GM12878 (cell line): ENCODE measurements at regions not wholly inside any gene's neighbourhood (a gene's known extent, or its start where the extent isn't known, plus 50 kb on each side); places are given as distances from the start of the nearest gene placed in this dataset.

Experiments
- ATAC-seq: fragments of 200-7000 bp; cut with Tn5 transposase; 3 replicates; pipeline ENCODE4 v1.9.1; 2020; ENCODE audit warnings: mild to moderate bottlenecking, moderate library complexity
- BruUV-seq: library from RNA; stranded (reverse); fragments of 400-500 nt; replicated peaks from 2 replicates; lab custom pipeline; 2021; lab: Mats Ljungman, UMichigan
- CTCF ChIA-PET: fragments of 300-600 bp; sonication (Branson Sonifier 250); formaldehyde crosslinking; extraction: SDS; loops from one replicate; lab custom pipeline; 2021; ENCODE audit warnings: inconsistent platforms; lab: Yijun Ruan, JAX
- POLR2A ChIA-PET: fragments of 350-600 bp; formaldehyde crosslinking; extraction: SDS; loops from one replicate; lab custom pipeline; 2021; ENCODE audit warnings: inconsistent platforms; lab: Charles Lee
- RAD21 ChIA-PET: fragments of 300-600 bp; sonication (Branson Sonifier 250); formaldehyde crosslinking; loops from one replicate; lab custom pipeline; 2023; ENCODE audit warnings: antibody characterized with exemption; ENCODE audit not compliant: unreplicated experiment; lab: Charles Lee
- SMC1A ChIA-PET: fragments of 300-600 bp; sonication (Branson Sonifier 250); formaldehyde crosslinking; loops from one replicate; lab custom pipeline; 2023; ENCODE audit not compliant: unreplicated experiment, uncharacterized antibody; lab: Charles Lee
- DNase-seq: peaks from one replicate; pipeline ENCODE4 v3.0.0-alpha.2; 2011; ENCODE audit warnings: low read depth, low spot score
- FAIRE-seq: peaks from 3 replicates; lab custom pipeline; 2011; peaks lifted over from hg19 to GRCh38; lab: Jason Lieb, UNC
- H2AFZ ChIP-seq: 2 replicates; pipeline ENCODE4 v1.6.0; 2011; ENCODE audit warnings: low read depth, low read length, control low read depth; ENCODE audit not compliant: control insufficient read depth
- H3K27ac ChIP-seq: 2 replicates; pipeline ENCODE4 v1.5.1; 2011; ENCODE audit warnings: control low read depth; ENCODE audit not compliant: control insufficient read depth, insufficient read depth
- H3K27me3 ChIP-seq, 2 experiments: replicated peaks in 1 of 2; 2 replicates each; pipeline versions ENCODE4 v1.6.0 to v1.6.1; 2011; ENCODE audit warnings: low read length in 1 of 2; ENCODE audit not compliant: control insufficient read depth in 2 of 2, insufficient read depth in 2 of 2
- H3K36me3 ChIP-seq, 2 experiments: 2 replicates each; pipeline ENCODE4 v1.5.1; 2011; ENCODE audit warnings: low read length in 1 of 2; ENCODE audit not compliant: control insufficient read depth in 2 of 2, insufficient read depth in 2 of 2
- H3K4me1 ChIP-seq: 2 replicates; pipeline ENCODE4 v1.6.1; 2011; ENCODE audit warnings: mild to moderate bottlenecking, low read length, moderate library complexity, mixed read lengths; ENCODE audit not compliant: control insufficient read depth, insufficient read depth
- H3K4me2 ChIP-seq: 2 replicates; pipeline ENCODE4 v1.6.0; 2011; ENCODE audit warnings: control low read depth; ENCODE audit not compliant: control insufficient read depth, insufficient read depth
- H3K4me3 ChIP-seq: fragments of 200-600 bp; sonication (generic); 2 replicates; pipeline ENCODE4 v1.5.1; 2016
- H3K79me2 ChIP-seq: 2 replicates; pipeline ENCODE4 v1.6.0; 2011; ENCODE audit warnings: low read length; ENCODE audit not compliant: control insufficient read depth, insufficient read depth
- H3K9ac ChIP-seq: 2 replicates; pipeline ENCODE4 v1.8.0; 2011; ENCODE audit warnings: low read length, control low read depth, mixed read lengths; ENCODE audit not compliant: control insufficient read depth, insufficient read depth
- H3K9me3 ChIP-seq: replicated peaks from 3 replicates; pipeline ENCODE4 v1.5.1; 2011; ENCODE audit warnings: mild to moderate bottlenecking, low read length; ENCODE audit not compliant: control insufficient read depth, insufficient read depth
- H4K20me1 ChIP-seq: 2 replicates; pipeline ENCODE4 v1.6.0; 2011; ENCODE audit not compliant: control insufficient read depth, insufficient read depth
- ASH2L ChIP-seq: fragments of 300-600, 200-600 bp; sonication (generic); IDR thresholded peaks from 2 replicates; pipeline ENCODE4 v1.6.1; 2017; ENCODE audit warnings: low read depth, mild to moderate bottlenecking, borderline replicate concordance
- ATF3 ChIP-seq: IDR thresholded peaks from 2 replicates; pipeline ENCODE4 v1.6.1; 2011; ENCODE audit warnings: low read depth, mild to moderate bottlenecking, low read length, moderate library complexity, borderline replicate concordance; ENCODE audit errors: extremely low read depth
- BACH1 ChIP-seq: fragments of 450-650 bp; IDR thresholded peaks from 2 replicates; pipeline ENCODE4 v1.6.1; 2017; ENCODE audit warnings: mild to moderate bottlenecking, borderline replicate concordance
- BMI1 ChIP-seq: fragments of 450-650 bp; IDR thresholded peaks from 2 replicates; pipeline ENCODE4 v1.6.1; 2016; ENCODE audit warnings: mild to moderate bottlenecking, moderate library complexity, borderline replicate concordance
- CBFB ChIP-seq: IDR thresholded peaks from 2 replicates; pipeline ENCODE4 v1.6.1; 2016; ENCODE audit warnings: antibody characterized with exemption, low read depth
- CBX3 ChIP-seq: fragments of 200-600 bp; sonication (generic); IDR thresholded peaks from 2 replicates; pipeline ENCODE4 v1.6.1; 2016; ENCODE audit warnings: low read depth, borderline replicate concordance
- FOS ChIP-seq: IDR thresholded peaks from 3 replicates; pipeline ENCODE4 v1.6.1; 2011; ENCODE audit warnings: borderline replicate concordance; ENCODE audit not compliant: insufficient read length; ENCODE audit errors: extremely low read depth
- GATAD2B ChIP-seq: fragments of 450-650 bp; conservative IDR thresholded peaks from 2 replicates; pipeline ENCODE4 v1.6.1; 2017; ENCODE audit warnings: low read depth, mild to moderate bottlenecking, moderate library complexity
- HCFC1 ChIP-seq: fragments of 150-350 bp; IDR thresholded peaks from 2 replicates; pipeline ENCODE4 v1.6.1; 2014; ENCODE audit warnings: low read length
- MEF2B ChIP-seq: fragments of 450-650 bp; IDR thresholded peaks from 2 replicates; pipeline ENCODE4 v1.6.1; 2018; ENCODE audit warnings: mild to moderate bottlenecking, moderate library complexity; ENCODE audit not compliant: partially characterized antibody, poor library complexity, severe bottlenecking
- MLLT1 ChIP-seq: fragments of 450-650 bp; IDR thresholded peaks from 2 replicates; pipeline ENCODE4 v1.6.1; 2016; ENCODE audit warnings: mild to moderate bottlenecking
- NFYA ChIP-seq: IDR thresholded peaks from 2 replicates; pipeline ENCODE4 v1.6.1; 2011; ENCODE audit warnings: low read depth, mild to moderate bottlenecking, low read length, improper control_type of control experiment, borderline replicate concordance
- NR2C2 ChIP-seq: IDR thresholded peaks from 2 replicates; pipeline ENCODE4 v1.6.1; 2011; ENCODE audit warnings: borderline replicate concordance, low read depth; ENCODE audit not compliant: control insufficient read depth, insufficient read length
- RB1 ChIP-seq: fragments of 450-650 bp; formaldehyde crosslinking; IDR thresholded peaks from 2 replicates; pipeline ENCODE4 v1.6.1; 2017; ENCODE audit warnings: mild to moderate bottlenecking, borderline replicate concordance
- RBBP5 ChIP-seq: fragments of 200-600 bp; sonication (generic); conservative IDR thresholded peaks from 2 replicates; pipeline ENCODE4 v1.6.1; 2016
- SUZ12 ChIP-seq: fragments of 200-600 bp; sonication (generic); IDR thresholded peaks from one replicate; pipeline ENCODE4 v1.6.1; 2018; ENCODE audit warnings: antibody characterized with exemption, mild to moderate bottlenecking; ENCODE audit not compliant: unreplicated experiment
- TARDBP ChIP-seq: IDR thresholded peaks from 2 replicates; pipeline ENCODE4 v1.6.1; 2016; ENCODE audit warnings: borderline replicate concordance
- ZNF274 ChIP-seq: IDR thresholded peaks from one replicate; pipeline ENCODE4 v1.8.0; 2011; ENCODE audit not compliant: insufficient read length, insufficient read depth
- ZNF592 ChIP-seq: fragments of 450-650 bp; IDR thresholded peaks from 2 replicates; pipeline ENCODE4 v1.6.1; 2017; ENCODE audit warnings: mild to moderate bottlenecking, moderate library complexity
- WGBS: methylation state at CpG from one replicate; pipeline ENCODE4 v1.1.6; 2016; ENCODE audit warnings: low lambda C conversion rate; ENCODE audit not compliant: insufficient replicate concordance, insufficient coverage; ENCODE audit errors: missing lambda C conversion rate; 5-methylcytosine and 5-hydroxymethylcytosine counted together
- in situ Hi-C: fragments of 300-500 bp; cut with MboI; formaldehyde crosslinking; loops from 9 replicates; pipeline ENCODE4 v1.14.3; 2018; ENCODE audit warnings: mixed read lengths
- intact Hi-C: fragments of 100-400 bp; cut with micrococcal nuclease; formaldehyde crosslinking; loops from one replicate; pipeline ENCODE4 v1.14.2; 2022; ENCODE audit not compliant: unreplicated experiment

GRCh38 chr10:64959883-64960282 is 1438.7 kb downstream of the REEP3 start:
- no peaks in the 10 kb centered on the region for H3K36me3 ChIP-seq
- FAIRE-seq, result no peak
- POLR2A ChIA-PET, result no interaction called here
- H3K27me3 ChIP-seq, result no peaks in the 10 kb centered on the region
- no peak overlapping the region for H3K4me2 ChIP-seq
- H3K4me3 ChIP-seq, result no peak overlapping the region
- H2AFZ ChIP-seq, result no peak overlapping the region
- BruUV-seq, result no TSS peak
- RAD21 ChIA-PET, result interaction anchor here (0.6 kb wide), 1 partner anchor 52 kb away, joined by 3 read pairs; no protein-coding TSS in a partner anchor
- TF ChIP-seq ATF3 (no peak), RB1 (no peak), RBBP5 (no peak), NFYA (no peak), CBX3 (no peak), FOS (no peak), GATAD2B (no peak), CBFB (no peak), SUZ12 (no peak), BACH1 (no peak), MLLT1 (no peak), ZNF274 (no peak), MEF2B (no peak), ASH2L (no peak), BMI1 (no peak), NR2C2 (no peak), HCFC1 (no peak), TARDBP (no peak), ZNF592 (no peak)
- WGBS, result 9% methylated on average over 2 of the region's 2 CpGs
- CTCF ChIA-PET, result interaction anchor here (1.0 kb wide), 1 partner anchor 13 kb away, joined by 3 read pairs; no protein-coding TSS in a partner anchor
- SMC1A ChIA-PET, result no interaction called here
- intact Hi-C loops (no loop called here), in situ Hi-C loops (no loop called here)
- no peaks in the 10 kb centered on the region for H3K4me1 ChIP-seq
- no peak for ATAC-seq
- no peaks in the 10 kb centered on the region for H3K9me3 ChIP-seq
- no peaks in the 10 kb centered on the region for H3K79me2 ChIP-seq
- no peak for DNase-seq
- no peaks in the 10 kb centered on the region for H4K20me1 ChIP-seq
- H3K9ac ChIP-seq, result no peak overlapping the region
- H3K27ac ChIP-seq, result no peak overlapping the region
